OCI-M1 (cell line): ENCODE measurements at regions not wholly inside any gene's neighbourhood (a gene's known extent, or its start where the extent isn't known, plus 50 kb on each side); places are given as distances from the start of the nearest gene placed in this dataset.
A peak's percentile ranks its signal among the peaks of the same experiment; 100 is the strongest.
"Not testable (repeated sequence)": the region's sequence is repeated elsewhere in the genome, so short reads cannot be mapped to it uniquely, and the experiment has no call there.

ENCODE experiments used
- DNase-seq: peaks from one replicate; lab custom pipeline; 2025; lab: John Stamatoyannopoulos, UW

GRCh38 chr7:83882551-83882950 is 233.6 kb upstream of the SEMA3E start:
- no peak for DNase-seq

DNA sequence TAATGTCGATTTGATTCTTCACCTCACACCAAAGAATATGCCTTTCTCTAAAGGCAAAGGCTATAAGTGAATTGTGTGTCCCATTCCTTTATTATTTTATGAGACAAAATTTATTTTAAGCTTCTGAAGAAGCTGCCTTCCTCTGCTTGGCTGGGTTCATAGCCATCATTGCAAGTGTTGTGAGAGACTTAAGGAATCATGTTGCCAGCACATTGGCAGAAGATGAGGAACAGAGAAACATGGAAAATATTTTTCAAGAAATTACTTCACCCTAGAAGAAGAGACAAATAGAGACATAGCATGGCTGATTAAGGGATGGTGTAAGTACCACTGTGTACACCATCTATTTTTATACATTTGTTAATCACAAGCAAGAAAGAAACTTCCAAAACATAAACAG is 230.1 kb upstream of the SEMA3E start:
- no peak for DNase-seq

GRCh38 chr7:83878614-83879013 is 229.7 kb upstream of the SEMA3E start:
- DNase-seq: no peak

DNA sequence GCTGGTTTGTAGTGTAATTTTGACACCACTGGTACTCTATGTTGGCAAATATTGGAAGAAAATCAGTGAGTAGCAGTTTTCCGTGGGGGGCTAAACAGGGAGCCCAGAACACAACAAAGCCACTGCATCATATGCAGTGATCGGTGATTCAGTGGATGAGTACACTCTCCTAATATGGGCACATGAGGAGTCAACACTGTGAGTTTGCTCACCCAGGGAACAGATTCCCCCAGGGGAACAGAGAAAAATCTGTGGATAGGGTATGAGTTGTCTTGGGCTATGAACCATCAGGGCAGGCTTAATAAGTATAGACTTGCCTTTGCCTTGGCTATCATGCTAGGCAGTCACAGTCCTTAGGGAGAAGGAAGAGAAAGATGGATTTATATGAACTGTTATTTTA is 227.7 kb upstream of the SEMA3E start:
- DNase-seq: no peak

DNA sequence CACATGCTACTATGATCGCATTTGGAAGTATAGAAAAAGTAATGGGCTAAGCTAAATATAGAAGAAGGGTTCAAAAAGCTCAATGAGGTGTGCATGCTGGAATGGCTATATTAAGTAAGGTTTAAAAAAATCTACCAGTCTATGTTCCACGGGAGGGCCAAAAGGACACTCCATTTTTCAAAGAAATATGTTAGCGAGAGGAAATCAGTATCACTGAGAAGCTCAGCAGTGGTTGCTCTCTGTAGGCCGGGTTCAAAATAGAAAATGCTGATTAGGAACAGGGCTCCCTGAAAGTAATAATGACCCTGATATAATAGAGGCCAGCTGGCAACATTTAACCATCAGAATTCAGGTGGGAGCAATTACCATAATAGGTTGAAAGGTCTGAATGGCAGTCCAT is 224.5 kb upstream of the SEMA3E start:
- no peak for DNase-seq

GRCh38 chr7:83872501-83872900 is 223.6 kb upstream of the SEMA3E start:
- DNase-seq: no peak

- DNase-seq: no peak
These were observed 221.6 kb upstream of the SEMA3E start for GRCh38 chr7:83870515-83870914.

- peak; percentile 85 for DNase-seq
These were observed 217.6 kb upstream of the SEMA3E start for GRCh38 chr7:83866582-83866981.

- no peak for DNase-seq
These were observed 215.6 kb upstream of the SEMA3E start for GRCh38 chr7:83864551-83864950.

DNA sequence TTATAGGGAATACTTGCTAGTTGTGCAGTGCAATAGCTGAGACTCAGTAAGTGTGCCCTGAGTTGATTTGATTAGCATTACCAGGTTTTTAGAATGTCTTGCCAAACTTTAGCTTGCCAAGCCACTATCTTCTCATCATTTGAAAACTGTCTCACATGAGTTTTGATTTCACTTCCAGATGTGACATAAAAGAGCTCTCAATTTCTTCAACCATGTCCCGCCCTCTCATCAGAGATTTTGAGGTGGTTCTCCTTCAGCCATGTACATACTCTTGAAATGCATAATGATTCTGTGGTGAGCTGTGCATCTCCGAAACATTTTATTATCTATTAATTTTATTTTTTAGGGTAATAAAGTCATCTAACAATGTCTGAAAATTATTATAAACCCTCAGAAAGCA is 215.0 kb upstream of the SEMA3E start:
- DNase-seq: no peak

- DNase-seq: no peak
These were observed 212.9 kb upstream of the SEMA3E start for GRCh38 chr7:83861876-83862275.

DNA sequence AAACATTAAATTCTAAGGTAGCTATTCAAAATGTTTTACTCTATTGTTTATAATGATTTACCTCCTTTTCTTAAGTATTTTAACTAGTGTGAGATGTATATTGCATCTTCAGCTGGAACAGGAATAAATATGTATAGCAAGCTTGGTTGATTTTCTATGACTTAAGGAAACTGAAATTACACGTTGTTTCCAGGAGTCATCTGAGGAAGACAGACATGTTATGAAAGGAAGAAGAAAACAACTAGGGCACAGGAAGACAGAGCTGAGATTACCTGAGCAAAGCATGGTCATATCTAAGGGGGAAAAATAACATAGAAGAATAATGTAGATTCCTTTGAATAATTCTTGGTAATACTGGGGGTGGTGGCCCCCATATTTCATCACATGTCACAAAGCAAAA is 210.9 kb upstream of the SEMA3E start:
- no peak for DNase-seq

DNA sequence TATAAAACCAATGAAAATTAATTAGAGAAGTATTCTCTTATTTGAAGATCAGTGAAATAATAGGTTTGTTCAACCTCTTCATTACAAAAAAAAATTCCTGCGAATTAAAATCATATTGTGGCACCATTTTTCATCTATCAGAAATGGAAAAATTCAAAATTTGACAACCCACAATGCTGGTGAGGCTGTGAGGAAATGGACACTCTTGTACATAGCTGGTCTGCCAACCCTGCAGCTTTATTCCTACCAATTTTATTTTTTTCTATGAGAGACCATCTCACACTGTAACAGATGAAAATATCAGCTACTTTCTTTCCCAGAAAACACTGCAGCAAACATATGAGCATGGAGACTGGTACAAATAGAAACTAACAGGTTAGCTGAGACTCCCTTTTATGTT is 208.8 kb upstream of the SEMA3E start:
- DNase-seq: no peak

DNA sequence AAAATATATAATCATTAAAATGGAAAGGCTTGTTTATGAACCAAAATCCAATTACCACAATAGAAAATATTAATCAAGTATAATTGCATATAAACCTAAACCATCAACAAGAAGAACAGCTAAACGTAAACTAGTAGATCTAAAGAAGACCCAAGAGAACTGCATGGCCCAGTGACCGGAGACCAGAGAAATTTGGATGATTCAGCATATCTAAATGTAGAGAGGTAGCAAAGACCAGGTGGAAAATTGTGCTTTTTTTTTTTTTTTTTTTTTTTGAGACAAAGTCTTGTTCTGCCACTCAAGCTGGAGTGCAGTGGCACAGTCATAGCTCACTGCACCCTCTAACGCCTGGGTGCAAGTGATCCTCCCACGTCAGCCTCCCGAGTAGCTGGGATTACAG is 207.2 kb upstream of the SEMA3E start:
- no peak for DNase-seq

GRCh38 chr7:83852136-83852535 is 203.2 kb upstream of the SEMA3E start:
- DNase-seq: no peak

- DNase-seq: no peak
These were observed 202.6 kb upstream of the SEMA3E start for GRCh38 chr7:83851551-83851950.

GRCh38 chr7:83850941-83851340 is 202.0 kb upstream of the SEMA3E start:
- DNase-seq: no peak

DNA sequence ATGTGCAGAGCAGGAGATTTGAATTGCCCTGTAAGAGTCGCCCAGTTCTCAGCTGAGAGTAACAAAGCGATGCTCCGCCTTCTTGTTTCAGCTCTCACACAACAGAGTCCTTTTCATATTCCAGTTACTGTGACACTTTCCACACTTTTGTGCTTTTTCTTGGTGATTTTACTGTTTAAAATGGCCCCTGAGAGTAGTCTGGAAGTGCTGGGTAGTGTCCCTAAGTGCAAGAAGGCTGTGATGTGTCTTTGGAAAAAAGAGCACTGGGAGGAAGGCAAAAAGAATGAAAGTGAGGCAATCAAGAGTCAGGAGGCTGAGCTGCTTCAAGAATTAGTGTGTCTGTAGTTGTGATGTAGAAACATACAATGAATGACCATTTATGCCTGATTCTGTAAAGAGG is 201.2 kb upstream of the SEMA3E start:
- no peak for DNase-seq

GRCh38 chr7:83849131-83849530 is 200.2 kb upstream of the SEMA3E start:
- no peak for DNase-seq

DNA sequence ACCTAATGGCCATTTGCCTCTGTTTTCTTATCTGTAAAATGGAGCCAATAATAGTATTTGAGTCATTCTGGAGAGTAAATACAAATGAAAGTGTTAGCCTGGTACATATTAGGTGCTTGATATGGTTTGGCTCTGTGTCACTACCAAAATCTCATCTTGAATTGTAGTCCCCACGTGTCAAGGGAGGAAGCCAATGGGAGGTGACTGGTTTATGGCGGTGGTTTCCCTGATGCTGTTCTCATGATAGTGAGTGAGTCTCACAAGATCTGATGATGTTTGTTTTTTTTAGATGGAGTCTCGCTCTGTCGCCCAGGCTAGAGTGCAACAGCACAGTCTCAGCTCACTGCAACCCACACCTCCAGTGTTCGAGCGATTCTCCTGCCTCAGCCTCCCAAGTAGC is 194.0 kb upstream of the SEMA3E start:
- no peak for DNase-seq

DNA sequence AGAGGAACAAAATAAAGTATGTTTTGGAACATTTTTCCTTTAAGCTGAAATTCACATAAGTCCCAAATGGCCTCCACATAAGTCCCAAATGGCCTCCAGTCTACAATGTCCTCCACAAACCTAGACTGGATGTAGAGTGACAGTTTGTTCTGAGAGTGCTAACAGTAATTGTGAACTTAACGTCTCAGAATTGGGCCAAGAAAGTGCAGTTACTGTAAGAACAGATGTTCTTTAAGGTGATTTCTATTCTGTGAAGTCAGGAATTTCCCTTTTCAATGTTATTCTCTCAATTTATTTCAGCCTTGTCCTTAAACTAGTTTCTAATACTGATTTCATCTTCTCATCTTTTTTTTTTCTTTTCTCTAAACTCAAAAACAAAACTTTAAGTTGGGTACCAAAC is 188.7 kb upstream of the SEMA3E start:
- no peak for DNase-seq

- DNase-seq: no peak
These were observed 187.1 kb upstream of the SEMA3E start for GRCh38 chr7:83836028-83836427.

- DNase-seq: no peak
These were observed 186.5 kb upstream of the SEMA3E start for GRCh38 chr7:83835424-83835823.

GRCh38 chr7:83833721-83834120 is 184.8 kb upstream of the SEMA3E start:
- DNase-seq: not testable (repeated sequence)

- DNase-seq: peak; percentile 39
These were observed 183.1 kb upstream of the SEMA3E start for GRCh38 chr7:83832009-83832408.
